ENCODE measurements at regions not wholly inside any gene's neighbourhood (a gene's known extent, or its start where the extent isn't known, plus 50 kb on each side); places are given as distances from the start of the nearest gene placed in this dataset.
"Not testable (repeated sequence)": the region's sequence is repeated elsewhere in the genome, so short reads cannot be mapped to it uniquely, and the experiment has no call there.

DNA sequence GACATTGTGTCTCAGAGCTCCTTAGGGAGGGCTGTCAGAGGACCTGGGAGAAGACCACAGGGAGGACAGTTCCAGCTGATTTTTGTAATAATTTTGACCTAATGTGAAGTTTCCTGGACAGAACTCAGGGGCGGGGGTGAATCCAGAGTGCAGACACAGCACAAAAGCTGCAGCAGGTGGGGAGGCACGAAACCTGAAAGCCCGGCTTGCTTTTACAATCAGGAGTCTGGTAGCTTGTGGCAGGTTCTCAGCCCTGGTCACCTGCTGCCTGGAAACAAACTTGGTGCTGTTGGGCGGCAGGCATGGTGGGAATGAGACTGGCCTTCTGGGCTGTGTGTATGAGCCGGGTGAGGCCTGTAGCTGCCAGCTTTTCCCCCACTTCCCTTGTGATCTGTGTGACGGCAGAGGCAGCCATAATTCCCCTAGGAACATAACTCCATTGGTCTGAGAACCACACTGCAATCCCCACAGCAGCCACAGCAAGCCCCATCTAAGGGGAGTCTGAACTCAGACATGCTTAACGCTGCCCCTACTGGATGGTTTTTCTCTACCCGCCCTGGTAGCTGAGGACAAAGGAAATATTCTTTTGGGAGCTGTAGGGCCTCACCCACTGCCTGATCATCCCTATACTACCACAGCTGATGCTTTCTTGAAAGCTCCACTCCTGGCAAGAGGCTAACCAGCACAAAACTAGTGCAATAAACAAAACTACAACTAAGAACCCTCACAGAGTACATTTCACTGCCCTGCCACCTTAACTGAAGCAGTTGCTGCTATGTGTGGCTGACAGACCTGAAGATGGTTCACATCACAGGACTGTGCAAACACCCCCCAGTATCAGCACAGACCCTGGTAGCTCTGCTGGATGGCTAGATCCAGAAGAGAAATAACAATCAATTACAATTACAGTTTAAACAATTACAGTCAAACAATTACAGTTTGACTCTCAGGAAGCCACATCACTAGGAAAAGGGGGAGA is 1055.1 kb upstream of the GJE1 start:
- no peak for DNase-seq (ENCODE audit: low read depth in 2 of 2)

DNA sequence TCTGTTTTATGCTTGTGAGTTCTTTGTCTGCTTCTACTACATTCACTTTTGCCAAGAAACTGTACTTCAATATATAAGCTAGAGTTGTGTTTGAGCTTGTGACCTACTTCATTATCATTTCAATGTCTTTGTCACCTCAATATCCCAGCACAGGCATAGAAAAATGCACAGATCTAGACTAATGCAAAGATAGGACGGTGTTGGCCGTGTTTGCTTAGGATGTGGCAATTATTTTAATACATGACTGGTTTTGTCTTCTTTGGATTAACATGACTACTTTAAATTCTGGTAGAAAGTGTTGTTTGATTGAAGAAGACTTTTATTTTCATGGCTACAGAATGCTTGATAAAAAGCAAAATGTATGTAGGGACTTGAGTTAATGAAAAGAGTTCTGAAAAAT is 1075.0 kb upstream of the GJE1 start:
- DNase-seq (ENCODE audit: low read depth in 2 of 2) = no peak

DNA sequence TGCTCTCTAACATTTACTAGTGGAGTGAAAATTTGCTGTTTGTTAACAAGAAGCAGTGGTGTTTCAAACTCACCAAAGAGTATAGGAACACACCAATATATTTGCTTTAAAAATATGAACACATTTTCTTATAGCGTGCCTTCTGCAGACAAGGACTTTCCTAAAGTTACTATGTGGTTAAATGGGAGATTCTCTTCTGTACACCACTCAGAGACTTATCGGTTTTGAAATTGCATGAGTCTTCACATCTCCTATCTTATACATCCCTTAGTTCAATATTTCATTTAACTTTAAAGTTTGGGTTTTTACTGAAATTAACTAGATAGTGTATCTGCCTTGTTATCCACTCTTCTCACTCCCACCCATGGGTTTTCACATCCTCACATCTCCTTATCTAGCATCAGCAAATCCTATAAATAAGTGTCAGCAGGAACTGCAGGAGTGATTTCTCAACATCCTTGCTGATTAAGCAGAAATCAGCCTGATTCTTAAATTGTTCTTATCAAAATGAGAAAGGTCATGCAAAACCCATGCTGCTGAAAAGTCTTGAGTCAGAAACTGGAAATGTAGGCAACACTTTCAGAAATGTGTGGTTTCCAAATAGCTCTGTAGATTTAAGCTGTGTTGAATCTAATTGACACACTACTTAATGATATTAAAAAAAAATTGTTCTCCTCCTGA is 1075.6 kb upstream of the GJE1 start:
- no peak for DNase-seq (ENCODE audit: low read depth in 2 of 2)

DNA sequence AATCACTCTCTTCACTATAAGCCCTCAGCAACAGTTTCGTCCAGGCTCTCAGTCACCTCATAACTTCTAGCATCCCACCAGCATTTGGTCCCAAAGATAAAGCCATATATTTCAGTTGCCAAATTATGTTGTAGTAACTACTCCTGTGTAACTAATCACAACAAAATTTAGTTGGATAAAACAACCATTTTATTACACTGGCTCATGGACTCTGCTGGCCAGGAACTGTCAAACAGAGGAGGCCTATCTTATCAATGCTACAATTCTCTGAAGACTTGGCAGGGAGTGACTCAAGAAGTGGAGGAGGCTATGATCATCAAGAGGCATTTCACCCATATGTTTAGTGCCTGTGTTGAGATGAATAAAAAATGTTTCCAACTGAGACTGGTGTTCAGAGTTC is 1082.3 kb upstream of the GJE1 start:
- no peak for DNase-seq (ENCODE audit: low read depth in 2 of 2)

DNA sequence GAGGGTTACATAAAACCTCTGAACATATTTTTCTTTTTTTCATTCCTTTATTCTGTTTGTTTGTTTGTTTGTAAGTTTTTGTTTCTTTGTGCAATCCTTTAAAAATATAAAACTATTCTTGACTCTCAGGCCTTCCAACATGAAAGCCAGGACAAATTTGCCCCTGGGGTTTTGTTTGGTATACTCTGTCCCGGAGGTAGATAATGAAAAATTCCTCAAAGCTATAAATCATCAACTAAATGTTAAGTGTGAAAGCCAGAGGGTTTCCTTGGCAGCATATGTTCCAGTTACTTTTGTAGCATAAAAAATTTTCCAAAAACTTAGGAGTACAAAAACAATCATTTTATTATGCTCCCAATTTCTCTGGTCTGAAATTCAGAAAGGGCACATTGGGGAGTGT is 1084.3 kb upstream of the GJE1 start:
- no peak for DNase-seq (ENCODE audit: low read depth in 2 of 2)

DNA sequence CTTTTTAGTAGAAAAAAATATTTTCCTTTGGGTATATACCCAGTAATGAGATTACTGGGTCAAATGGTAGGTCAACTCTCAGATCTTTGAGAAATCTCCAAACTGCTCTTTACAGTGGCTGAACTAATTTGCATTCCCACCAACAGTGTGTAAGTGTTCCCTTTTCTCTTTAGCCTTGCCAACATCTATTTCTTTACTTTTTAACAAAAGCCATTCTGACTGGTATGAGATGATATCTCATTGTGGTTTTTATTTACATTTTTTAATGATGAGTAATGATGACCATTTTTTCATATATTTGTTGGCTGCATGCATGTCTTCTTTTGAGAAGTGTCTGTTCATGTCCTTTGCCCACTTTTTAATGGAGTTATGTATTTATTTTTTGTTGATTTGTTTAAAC is 1086.2 kb upstream of the GJE1 start:
- not testable (repeated sequence) for DNase-seq (ENCODE audit: low read depth in 2 of 2)

DNA sequence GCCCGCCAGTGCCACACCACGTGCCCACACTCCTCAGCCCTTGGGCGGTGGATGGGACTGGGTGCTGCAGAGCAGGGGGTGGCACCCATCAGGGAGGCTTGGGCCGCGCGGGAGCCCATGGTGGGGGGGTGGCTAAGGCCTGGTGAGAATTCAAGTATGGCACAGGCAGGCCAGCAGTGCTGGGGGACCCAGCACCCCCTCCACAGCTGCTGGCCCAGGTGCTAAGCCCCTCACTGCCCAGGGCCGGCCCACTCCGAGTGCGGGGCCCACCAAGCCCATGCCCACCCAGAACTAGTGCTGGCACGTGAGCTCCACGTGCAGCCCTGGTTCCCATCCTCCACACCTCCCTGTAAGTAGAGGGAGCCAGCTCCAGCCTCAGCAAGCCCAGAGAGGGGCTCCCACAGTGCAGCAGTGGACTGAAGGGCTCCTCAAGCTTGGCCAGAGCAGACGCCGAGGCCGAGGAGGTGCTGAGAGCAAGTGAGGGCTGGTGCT is 1091.1 kb upstream of the GJE1 start:
- DNase-seq (ENCODE audit: low read depth in 2 of 2) = no peak

DNA sequence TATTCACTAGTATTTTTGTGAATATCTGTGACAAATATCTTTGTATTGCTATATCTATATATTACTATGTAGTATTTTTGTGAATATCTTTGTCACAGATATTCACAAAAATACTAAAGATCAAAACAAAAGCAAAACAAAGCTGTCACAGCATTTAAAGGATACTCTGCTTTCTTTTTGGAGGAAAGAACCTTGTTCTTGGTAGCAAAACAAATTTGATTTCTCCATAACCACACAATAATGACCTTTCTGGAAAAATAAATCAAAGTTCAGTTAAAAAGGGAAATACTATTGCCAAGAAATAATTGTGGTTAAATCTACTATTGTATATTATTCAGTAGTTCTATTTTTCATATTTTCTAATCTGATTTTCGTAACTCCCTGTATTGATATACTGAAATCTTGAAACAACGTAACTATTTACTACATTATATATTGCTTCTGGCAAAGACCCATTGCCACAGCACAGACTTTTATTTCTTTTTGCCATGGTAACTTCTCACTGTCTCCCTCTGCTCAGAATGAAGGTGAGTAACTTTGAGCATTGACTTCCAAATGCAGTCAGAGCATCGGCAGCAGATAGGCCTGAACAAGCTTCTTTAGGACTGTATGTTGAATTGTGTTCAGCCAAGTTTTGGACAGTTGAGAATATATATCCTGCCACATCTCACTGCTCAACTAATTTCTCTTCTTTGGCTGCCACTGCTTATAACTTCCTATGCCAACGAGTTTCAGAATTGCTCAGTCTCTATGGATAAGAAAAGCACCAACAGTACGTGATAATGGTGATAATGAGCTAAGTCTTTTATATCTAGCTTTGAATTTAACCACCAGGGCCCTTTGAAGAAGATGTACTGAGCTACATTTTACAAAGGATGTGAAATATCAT is 1097.2 kb upstream of the GJE1 start:
- DNase-seq (ENCODE audit: low read depth in 2 of 2) = no peak

DNA sequence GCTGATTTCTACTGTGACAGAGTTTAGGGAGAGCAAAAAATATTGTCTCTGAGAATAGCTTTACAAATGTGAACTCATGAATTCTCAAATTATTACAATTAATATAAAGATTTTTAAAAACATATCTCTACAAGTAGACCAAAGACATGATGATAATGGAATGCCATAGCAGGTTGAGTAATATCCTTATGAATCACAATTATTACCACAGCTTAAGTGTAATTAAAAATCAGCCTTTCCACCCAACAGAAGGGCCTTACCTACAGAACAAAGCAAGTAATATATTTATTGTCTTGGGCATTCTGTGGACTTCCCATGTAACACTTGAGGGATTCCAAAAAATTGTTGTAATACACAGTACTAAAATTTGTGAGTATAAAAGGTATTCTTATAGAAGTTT is 1099.6 kb upstream of the GJE1 start:
- no peak for DNase-seq (ENCODE audit: low read depth in 2 of 2)

DNA sequence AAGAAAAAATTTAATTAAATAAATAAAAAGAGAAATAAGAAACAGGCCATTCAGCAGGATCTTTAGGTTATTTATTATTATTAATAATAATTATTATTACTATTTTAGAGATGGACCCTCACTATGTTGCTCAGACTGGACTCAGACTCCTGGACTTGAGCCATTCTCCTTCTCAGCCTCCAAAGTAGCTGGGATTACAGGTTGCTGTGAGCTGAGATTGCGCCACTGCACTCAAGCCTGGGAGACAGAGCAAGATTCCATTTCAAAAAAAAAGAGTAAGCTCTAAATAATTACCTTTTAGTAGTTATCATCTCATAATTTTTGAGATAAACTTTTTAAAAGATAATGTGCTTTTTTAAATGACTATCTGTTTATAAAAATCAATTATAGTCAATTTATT is 1102.8 kb upstream of the GJE1 start:
- DNase-seq (ENCODE audit: low read depth in 2 of 2) = no peak

DNA sequence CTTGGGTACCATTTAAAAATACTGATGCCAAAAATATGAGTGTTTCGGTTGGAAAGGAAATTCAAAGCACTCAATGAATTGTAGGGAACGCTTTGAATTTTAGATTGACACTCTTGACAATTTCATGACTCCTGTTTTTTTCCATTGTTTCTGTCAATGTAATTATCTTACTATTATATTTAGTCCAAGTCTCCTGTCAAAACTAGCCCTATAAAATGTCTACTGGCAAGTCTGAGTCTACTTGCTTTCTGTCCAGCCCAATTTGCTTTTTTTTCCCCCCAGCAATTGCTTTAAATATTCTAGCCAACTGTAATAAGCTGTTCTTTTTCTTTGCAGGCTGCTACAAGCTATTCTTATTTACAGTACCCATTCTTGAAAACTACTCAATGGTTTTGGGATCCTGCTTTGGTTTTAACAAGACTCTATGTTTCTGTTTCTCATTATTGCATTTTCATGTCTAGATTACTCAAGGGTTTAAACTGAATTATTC is 1103.9 kb upstream of the GJE1 start:
- no peak for DNase-seq (ENCODE audit: low read depth in 2 of 2)

DNA sequence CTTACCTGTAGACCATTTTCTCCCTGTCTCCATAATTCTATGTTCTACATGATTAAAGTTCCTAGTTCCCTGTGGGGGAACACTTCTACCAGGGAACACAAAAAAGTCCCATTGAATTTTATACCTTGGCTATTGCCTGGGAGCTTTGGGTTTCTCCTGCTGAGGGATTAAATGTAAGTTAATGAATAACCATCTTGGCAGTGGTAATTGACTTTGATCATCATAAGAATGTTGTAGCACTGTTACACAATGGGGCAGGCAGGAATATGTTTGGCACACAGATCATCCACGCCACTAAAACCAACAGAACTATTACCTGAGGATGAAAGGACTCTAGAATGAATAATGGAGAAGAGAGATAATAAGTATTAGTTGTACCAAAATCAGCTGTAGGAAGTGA is 1106.2 kb upstream of the GJE1 start:
- no peak for DNase-seq (ENCODE audit: low read depth in 2 of 2)

DNA sequence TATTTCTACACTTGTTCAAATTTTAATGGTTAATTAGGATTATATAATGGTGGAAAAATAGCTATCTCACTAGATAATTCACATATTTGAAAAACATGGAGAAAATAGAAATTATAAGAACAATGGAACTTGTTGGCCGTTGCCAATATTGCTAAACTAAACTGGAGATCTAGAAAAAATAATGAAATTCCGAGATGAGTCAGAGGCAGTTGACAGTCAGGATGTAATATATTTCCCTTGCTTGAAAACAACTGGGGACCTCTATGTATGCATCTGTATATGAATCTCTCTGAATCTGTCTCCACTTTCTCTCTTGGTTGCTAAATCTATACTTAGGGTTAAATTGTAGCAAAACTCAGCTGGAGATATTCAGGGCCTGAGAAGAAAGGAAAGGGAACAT is 1108.2 kb upstream of the GJE1 start:
- no peak for DNase-seq (ENCODE audit: low read depth in 2 of 2)

DNA sequence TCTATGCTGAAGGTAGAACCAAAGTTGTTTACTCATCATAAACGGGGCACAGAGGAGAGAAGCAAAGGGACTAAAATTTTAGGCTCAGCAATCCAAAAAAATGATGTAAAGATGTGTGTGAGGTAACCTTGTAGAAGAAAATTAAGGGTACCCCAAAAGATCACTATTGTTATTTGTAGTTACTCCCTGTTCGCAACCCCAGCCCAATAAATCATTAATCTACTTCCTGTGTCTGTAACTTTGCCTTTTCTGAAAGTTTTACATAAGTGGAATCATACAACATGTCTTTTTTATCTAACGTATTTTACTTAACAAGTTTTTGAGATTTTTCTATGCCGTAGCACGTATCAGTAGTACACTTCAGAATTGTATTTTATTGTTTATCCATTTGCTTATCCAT is 1114.8 kb upstream of the GJE1 start:
- DNase-seq (ENCODE audit: low read depth in 2 of 2) = no peak

DNA sequence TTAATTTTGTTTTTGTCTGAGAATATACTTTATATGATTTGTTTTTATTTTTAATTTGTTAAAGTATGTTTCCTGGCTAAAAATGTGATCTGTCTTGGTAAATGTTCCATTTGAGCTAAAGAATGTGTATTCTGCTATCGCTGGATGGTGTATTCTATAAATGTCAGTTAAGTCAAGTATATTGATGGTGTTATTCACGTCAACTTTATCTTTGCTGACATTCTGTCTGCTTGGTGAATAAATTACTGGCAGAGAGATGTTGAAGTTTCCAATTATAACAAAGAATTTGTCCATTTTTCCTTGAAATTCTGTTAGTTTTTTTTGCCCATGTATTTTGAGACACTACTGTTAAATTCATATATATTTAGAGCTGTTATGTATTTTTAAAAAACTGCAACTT is 1131.8 kb upstream of the GJE1 start:
- no peak for DNase-seq (ENCODE audit: low read depth in 2 of 2)

DNA sequence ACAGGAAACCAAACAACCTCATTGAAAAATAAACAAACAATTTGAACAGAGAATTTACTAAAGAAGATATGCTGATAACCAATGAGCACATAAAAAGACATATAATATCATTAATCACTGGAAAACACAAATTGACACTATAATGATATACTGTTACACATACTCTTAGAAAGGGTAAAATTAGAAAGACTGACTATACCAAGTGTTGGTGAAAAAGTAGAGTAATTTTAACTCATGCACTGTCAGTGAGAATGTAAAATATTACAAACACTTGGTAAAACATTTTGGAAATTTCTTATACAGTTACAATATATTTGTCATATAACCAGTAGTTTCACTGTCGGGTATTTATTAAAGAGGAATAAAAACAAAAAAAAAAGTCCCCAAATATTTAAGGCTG is 1139.2 kb upstream of the GJE1 start:
- DNase-seq (ENCODE audit: low read depth in 2 of 2) = no peak

DNA sequence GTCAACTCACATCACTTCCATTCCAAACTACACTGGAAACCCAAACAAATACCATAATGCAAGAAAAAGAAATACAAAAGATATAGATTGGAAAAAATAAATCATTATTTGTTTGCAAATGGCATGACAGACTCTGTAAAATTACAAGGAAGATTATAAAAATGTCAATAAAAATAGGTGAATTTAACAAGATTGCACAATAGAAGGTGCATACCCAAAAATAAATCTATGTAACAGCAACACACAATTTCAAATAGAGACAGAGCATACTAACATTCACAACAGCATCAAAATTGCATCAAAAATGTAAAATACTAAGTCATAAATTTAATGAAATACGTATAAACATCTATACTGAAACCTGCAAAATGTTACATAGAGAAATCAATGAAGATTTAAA is 1140.0 kb upstream of the GJE1 start:
- no peak for DNase-seq (ENCODE audit: low read depth in 2 of 2)

DNA sequence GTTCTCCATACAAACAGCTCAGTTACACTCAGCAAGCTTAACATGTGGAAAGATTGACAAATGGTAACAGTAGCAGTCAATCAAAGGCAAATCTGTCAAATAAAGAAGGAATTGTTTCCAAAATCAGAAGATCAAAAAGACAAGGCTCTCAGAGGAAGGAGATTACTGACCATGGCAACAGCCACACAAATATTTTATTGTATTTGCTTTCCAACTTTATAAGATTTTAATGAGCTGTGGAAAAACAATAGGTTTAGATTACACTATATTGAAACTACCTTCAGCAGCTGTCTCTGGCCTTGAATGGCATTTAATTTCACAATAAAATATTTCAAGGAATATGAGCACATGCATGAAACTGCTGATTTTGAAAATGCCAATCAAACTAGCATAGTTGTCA is 1143.9 kb upstream of the GJE1 start:
- no peak for DNase-seq (ENCODE audit: low read depth in 2 of 2)

DNA sequence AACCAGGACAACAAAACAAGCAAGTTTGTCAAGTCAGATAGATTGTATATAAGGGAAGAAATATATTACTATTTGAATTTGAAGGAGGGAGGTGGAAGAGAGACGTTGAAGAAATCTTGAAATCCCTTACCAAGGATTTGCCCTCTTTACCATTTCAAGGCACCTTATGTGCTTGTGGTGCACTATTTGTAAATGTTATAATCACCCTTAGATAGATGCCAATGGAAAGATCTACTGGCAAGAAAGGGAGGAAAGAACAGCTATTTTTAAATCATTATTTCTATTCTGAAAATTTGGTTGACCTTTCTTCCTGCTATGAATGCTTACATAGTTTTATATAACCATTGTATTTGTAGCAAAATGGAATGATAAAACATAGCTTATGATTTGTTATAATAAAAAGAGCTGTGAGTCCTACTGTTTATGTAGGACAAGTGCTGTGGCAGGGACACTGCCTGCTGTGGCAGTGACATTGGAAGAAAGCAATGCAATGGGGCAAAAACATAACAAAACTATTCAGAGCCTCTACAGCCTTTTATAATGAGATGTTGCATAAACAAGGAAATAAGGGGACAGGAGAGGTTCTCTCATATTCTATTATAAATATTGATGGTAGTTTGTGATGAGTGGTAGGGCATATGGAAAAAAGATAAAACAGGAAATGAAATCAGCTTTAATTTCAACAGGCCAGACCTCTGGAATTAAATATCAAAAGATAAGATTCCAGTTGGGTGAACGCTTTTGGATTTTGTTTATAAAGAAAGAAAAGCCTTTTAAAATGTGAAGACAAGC is 1145.2 kb upstream of the GJE1 start:
- no peak for DNase-seq (ENCODE audit: low read depth in 2 of 2)

DNA sequence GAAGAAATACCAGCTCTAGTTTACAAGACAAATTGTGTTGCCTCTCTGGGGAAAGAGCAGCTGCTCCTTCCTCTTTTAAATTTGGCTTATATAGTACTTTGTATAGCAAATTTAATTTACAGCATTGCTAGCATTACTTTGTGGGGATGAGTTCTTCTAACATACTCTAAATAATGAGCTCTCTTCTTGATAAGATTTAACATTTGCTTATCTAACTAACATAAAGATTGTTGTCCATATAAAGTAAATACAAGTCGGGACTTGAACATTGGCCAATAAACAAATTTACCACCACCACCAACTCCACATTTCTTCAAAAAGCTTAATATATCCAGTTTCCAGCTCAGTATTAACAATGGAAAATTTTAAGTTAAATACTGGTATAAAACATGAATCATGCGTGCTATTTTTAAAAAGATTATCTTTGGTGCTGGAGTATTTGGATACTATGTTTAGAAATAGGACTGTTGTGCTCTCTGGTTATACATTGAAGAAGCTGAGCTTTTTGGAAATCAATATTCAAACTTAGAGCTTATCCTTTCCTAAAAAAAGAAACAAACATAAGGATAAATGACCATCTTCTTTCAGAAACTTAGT is 1146.9 kb upstream of the GJE1 start:
- DNase-seq (ENCODE audit: low read depth in 2 of 2) = no peak
